ENCODE measurements at regions not wholly inside any gene's neighbourhood (a gene's known extent, or its start where the extent isn't known, plus 50 kb on each side); places are given as distances from the start of the nearest gene placed in this dataset.
"Not testable (repeated sequence)": the region's sequence is repeated elsewhere in the genome, so short reads cannot be mapped to it uniquely, and the experiment has no call there.

DNA sequence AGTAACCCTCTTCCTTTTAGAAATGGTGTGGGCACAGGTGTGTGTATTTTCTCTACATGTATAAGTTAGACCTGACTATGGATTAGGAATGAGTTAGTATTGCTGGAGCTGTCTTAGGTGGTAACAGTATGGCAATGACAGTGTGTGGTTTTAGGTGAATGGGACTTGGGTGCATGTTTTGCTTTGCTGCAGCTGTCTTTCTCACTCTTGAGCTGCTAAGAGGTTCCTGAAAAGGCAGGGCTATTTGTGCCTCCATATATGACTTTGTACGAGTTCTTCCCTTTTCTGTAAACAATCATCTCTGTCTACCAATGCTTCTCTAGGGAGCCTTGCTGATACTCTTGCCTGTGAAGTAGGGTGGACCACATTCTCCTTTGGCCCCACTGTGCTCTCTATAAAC is 234.8 kb upstream of the HHIP start:
- FAIRE-seq (no peak), DNase-seq (ENCODE audit: insufficient read length, low spot score) (no peak)

DNA sequence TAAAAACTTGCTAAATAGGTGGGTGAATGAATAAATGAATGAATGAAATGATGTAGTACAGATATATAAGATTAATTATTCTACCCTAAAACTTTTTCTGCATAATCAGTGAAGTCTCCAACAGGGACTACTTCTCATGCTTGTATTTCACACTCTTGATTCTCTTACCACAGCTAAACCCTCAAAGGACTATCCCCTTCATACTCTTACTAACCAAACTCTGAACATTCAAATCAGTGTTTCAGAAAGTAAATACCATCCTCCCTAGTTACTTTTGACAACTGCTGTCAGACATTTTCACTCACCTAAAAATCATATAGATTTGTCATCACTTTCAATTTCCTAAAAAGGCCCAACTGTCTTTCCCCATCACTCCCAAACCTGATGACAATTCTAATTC is 234.3 kb upstream of the HHIP start:
- TF ChIP-seq, protein P1, sequence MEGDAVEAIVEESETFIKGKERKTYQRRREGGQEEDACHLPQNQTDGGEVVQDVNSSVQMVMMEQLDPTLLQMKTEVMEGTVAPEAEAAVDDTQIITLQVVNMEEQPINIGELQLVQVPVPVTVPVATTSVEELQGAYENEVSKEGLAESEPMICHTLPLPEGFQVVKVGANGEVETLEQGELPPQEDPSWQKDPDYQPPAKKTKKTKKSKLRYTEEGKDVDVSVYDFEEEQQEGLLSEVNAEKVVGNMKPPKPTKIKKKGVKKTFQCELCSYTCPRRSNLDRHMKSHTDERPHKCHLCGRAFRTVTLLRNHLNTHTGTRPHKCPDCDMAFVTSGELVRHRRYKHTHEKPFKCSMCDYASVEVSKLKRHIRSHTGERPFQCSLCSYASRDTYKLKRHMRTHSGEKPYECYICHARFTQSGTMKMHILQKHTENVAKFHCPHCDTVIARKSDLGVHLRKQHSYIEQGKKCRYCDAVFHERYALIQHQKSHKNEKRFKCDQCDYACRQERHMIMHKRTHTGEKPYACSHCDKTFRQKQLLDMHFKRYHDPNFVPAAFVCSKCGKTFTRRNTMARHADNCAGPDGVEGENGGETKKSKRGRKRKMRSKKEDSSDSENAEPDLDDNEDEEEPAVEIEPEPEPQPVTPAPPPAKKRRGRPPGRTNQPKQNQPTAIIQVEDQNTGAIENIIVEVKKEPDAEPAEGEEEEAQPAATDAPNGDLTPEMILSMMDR (IDR thresholded peaks at IDR 0.05; ENCODE audit: insufficient read depth, missing control alignments) = no peak
- DNase-seq (ENCODE audit: insufficient read length, low spot score) (no peak), FAIRE-seq (no peak)

More for the DNA sequence above, 234.8 kb upstream of the HHIP start:
- TF ChIP-seq, protein P1 (IDR thresholded peaks at IDR 0.05; ENCODE audit: insufficient read depth, missing control alignments) = no peak

DNA sequence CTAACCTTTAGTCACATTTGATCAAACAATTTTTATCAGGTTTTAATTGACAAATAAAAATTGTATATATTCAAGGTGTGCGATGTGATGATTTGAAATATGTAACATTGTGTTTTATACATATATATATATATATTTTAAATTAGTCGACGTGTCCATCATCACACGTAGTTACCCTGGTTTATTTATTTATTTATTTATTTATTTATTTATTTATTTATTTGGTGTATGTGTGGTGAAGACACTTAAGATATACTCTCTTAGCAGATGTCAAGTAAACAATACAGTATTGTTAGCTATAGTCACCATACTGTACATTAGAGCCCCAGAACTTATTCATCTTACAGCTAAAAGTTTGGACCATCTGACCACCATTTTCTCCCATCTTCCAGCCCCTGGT is 224.9 kb upstream of the HHIP start:
- TF ChIP-seq, protein P1 (IDR thresholded peaks at IDR 0.05; ENCODE audit: insufficient read depth, missing control alignments) = no peak
- DNase-seq (ENCODE audit: insufficient read length, low spot score) (no peak), FAIRE-seq (no peak)

DNA sequence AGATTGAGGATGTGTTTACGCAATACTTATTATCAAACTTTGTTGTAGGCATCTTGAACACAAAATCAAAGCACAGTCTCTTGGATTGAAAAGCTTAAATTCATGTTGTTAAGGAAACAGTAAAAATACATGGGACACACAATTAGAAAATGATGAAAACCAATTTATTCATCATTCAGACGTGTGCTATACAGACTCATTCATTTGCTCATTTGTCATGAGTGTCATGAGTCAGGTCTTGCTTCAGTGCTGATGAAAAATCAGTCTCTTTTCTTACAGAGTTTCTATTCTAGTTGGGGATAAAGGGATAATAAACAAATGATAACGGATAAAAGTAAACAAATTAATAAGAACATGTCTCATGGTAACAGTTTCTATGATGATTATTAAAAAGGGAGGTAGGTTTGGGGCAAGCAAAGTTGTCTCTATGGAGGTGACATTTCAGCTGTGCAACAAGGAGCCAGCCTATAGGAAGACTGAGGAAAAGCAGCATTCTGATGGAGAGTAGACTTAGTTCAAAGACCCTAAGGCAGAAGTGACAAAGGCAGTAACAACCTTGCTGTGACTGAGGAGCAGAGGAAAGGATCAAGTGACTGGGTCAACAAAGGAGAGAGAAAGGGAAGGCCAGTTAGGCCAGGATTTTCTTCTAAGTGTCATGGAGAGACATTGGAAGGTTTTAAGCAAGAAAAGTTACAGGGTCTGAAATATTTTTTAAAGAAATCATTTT is 224.0 kb upstream of the HHIP start:
- FAIRE-seq (no peak), DNase-seq (ENCODE audit: insufficient read length, low spot score) (no peak)
- TF ChIP-seq, protein P1 (IDR thresholded peaks at IDR 0.05; ENCODE audit: insufficient read depth, missing control alignments) = no peak

DNA sequence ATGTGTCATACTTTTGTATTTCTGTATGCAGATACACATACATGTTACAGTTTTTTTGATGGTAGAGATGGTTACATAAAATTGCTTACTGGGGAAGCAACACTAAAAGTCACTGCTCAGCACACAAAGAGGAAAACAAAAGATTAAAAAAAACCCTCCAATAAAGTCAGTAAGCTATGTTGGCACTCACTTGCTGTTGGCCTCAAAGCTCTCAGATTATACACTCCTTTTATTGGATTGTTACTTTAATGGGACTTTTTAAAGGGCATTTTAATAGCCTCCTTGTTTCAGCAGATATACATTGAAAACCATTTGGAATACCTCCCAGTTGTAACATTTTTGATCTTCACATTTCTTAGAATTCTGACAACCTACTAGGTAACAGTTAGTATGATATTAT is 222.0 kb upstream of the HHIP start:
- FAIRE-seq = no peak
- TF ChIP-seq, protein P1 (IDR thresholded peaks at IDR 0.05; ENCODE audit: insufficient read depth, missing control alignments) = no peak
- DNase-seq (ENCODE audit: insufficient read length, low spot score) = no peak

DNA sequence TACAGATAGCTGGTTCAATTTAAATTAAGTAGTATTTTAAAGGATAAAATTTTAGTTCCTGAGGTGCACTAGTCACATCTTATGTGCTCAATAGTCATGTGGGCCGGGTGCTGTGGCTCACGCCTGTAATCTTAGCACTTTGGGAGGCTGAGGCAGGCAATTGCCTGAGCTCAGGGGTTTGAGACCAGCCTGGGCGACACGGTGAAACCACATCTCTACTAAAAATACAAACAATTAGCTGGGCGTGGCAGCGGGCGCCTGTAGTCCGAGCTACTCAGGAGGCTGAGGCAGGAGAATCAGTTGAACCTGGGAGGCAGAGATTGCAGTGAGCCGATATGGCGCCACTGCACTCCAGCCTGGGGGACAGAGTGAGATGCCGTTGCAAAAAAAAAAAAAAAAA is 219.9 kb upstream of the HHIP start:
- not testable (repeated sequence) for FAIRE-seq; DNase-seq (ENCODE audit: insufficient read length, low spot score)

DNA sequence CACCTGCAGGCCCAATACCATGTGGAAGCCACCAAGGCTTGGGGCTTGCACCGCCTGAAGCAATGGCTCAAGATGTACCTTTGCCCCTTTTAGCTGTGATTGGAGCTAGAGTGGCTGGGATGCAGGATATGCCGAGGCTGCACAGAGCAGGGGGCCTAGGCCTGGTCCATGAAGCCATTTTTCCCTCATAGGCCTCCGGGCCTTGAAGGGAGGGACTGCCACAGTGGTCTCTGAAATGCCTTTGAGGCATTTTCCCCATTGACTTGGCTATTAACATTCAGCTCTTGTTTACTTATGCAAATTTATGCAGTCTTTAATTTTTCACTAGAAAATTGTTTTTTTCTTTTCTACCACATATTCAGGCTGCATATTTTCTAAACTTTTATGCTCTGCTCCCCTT is 203.2 kb upstream of the HHIP start:
- TF ChIP-seq, protein P1 (IDR thresholded peaks at IDR 0.05; ENCODE audit: insufficient read depth, missing control alignments) = no peak
- DNase-seq (ENCODE audit: insufficient read length, low spot score) = no peak
- no peak for FAIRE-seq
